Neural crest cell (in vitro differentiated cells): ENCODE measurements at regions not wholly inside any gene's neighbourhood (a gene's known extent, or its start where the extent isn't known, plus 50 kb on each side); places are given as distances from the start of the nearest gene placed in this dataset.

Experiments
- DNase-seq: peaks from one replicate; pipeline ENCODE4 v3.0.0; 2021; ENCODE audit warnings: low read depth, mixed read lengths, low spot score
- H3K27ac Mint-ChIP-seq: one replicate; pipeline ENCODE4 v1.8.0; 2021; ENCODE audit warnings: mild to moderate bottlenecking, mixed read lengths; ENCODE audit not compliant: unreplicated experiment
- H3K27me3 Mint-ChIP-seq: 2 replicates; pipeline ENCODE4 v1.8.0; 2021; ENCODE audit warnings: low read depth, mild to moderate bottlenecking, mixed read lengths
- H3K36me3 Mint-ChIP-seq: 2 replicates; pipeline ENCODE4 v1.8.0; 2021; ENCODE audit warnings: low read depth, mild to moderate bottlenecking, mixed read lengths
- H3K4me1 Mint-ChIP-seq: 2 replicates; pipeline ENCODE4 v1.8.0; 2021; ENCODE audit warnings: mixed read lengths
- H3K4me3 Mint-ChIP-seq: one replicate; pipeline ENCODE4 v1.8.0; 2021; ENCODE audit warnings: mild to moderate bottlenecking, mixed read lengths
- H3K9me3 Mint-ChIP-seq: 2 replicates; pipeline ENCODE4 v1.8.0; 2021; ENCODE audit warnings: mixed read lengths
- TF ChIP-seq, protein P1 (sequence below): fragments of 200-600 bp; sonication (generic); conservative IDR thresholded peaks from 2 replicates; pipeline ENCODE4 v1.5.0; 2021; ENCODE audit warnings: antibody characterized with exemption, mild to moderate bottlenecking

DNA sequence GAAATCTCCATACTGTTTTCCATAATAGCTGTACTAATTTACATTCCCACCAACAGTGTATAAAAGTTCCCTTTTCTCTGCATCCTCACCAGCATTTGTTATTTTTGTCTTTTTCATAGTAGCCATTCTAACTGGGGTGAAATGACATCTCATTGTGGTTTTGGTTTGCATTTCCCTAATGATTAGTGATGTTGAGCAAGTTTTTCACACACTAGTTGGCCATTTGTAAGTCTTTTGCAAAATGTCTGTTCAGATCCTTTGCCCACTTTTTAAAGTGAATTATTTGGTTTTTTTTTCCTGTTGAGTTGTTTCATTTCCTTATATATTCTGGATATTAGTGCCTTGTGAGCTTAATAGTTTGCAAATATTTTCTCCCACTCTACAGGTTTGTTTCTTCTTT, 101.0 kb upstream of the NFE2L3 start:
- Mint-ChIP-seq H3K4me3 (no peak overlapping the region), H3K36me3 (no peaks in the 10 kb centered on the region), H3K4me1 (peaks cover 5% of the 10 kb centered on the region), H3K27ac (no peak overlapping the region), H3K9me3 (peaks cover 9% of the 10 kb centered on the region), H3K27me3 (no peaks in the 10 kb centered on the region)
- TF ChIP-seq, protein P1, sequence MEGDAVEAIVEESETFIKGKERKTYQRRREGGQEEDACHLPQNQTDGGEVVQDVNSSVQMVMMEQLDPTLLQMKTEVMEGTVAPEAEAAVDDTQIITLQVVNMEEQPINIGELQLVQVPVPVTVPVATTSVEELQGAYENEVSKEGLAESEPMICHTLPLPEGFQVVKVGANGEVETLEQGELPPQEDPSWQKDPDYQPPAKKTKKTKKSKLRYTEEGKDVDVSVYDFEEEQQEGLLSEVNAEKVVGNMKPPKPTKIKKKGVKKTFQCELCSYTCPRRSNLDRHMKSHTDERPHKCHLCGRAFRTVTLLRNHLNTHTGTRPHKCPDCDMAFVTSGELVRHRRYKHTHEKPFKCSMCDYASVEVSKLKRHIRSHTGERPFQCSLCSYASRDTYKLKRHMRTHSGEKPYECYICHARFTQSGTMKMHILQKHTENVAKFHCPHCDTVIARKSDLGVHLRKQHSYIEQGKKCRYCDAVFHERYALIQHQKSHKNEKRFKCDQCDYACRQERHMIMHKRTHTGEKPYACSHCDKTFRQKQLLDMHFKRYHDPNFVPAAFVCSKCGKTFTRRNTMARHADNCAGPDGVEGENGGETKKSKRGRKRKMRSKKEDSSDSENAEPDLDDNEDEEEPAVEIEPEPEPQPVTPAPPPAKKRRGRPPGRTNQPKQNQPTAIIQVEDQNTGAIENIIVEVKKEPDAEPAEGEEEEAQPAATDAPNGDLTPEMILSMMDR = no peak
- DNase-seq = no peak

DNA sequence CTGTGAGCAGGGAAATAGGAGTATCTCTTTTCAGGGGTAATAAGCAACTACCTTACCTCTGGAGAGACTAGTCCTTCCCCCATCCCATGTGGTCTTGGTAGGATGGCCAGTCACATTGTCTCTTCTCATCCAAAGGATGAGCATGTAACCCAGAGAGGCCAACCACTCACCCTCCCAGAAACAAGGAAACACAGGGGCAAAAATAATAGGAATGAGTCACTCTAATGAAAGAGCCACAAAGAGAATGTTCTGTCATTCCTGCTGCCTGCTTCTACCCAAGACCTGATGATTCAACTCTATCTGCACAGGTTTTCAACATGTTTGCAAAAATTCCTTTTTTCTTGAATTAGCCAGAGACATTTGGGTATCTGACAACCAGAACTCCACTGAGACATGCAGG, 99.3 kb upstream of the NFE2L3 start:
- Mint-ChIP-seq H3K4me3 (no peak overlapping the region), H3K36me3 (no peaks in the 10 kb centered on the region), H3K9me3 (peaks cover 9% of the 10 kb centered on the region), H3K27me3 (no peaks in the 10 kb centered on the region), H3K4me1 (peaks cover 5% of the 10 kb centered on the region), H3K27ac (no peak overlapping the region)
- DNase-seq = no peak
- TF ChIP-seq, protein P1 = no peak

DNA sequence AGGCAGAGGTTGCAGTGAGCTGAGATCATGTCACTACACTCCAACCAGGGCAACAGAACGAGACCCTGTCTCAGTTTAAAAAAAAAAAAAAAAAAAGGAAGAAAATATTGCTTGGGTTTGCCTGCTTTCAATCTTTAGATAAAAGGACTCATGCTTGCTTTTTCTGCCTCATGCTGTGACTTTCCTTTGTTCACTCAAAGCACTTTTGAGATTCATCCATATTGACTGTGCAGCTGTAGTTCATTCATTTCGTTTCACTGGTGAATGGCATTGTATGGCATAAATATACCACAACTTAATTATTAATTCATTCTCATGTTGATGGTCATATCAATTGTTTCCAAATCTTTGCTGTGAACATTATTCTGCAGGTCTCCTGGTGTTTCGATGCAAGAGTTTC, 97.6 kb upstream of the NFE2L3 start:
- TF ChIP-seq, protein P1 = no peak
- H3K4me3 Mint-ChIP-seq = no peak overlapping the region

DNA sequence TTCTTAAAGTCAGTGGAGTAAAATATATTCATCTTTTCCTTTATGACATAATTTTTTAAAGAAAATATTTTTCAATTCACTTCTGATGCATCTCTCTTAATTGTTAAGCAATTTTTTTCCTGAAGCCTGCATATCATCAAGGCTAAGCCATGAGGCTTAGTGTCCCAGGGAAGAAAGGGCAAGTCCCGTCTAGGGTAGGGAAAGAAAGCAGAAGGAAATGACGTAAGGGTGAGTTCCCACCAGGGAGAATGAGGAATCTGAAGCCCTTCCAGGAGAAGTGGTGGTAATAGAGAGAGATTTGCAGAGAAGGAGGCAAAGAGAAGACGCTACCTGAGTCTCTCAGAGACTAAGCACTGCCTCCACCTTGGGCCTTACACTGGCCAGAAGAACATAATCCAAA, 96.8 kb upstream of the NFE2L3 start:
- Mint-ChIP-seq H3K36me3 (no peaks in the 10 kb centered on the region), H3K9me3 (peaks cover 9% of the 10 kb centered on the region), H3K4me1 (peaks cover 5% of the 10 kb centered on the region), H3K27ac (no peak overlapping the region), H3K27me3 (no peaks in the 10 kb centered on the region), H3K4me3 (no peak overlapping the region)
- TF ChIP-seq, protein P1 = no peak
- no peak for DNase-seq

More for the DNA sequence above, 97.6 kb upstream of the NFE2L3 start:
- Mint-ChIP-seq H3K36me3 (no peaks in the 10 kb centered on the region), H3K27me3 (no peaks in the 10 kb centered on the region), H3K4me1 (peaks cover 5% of the 10 kb centered on the region), H3K9me3 (peaks cover 9% of the 10 kb centered on the region), H3K27ac (no peak overlapping the region)
- DNase-seq = no peak

DNA sequence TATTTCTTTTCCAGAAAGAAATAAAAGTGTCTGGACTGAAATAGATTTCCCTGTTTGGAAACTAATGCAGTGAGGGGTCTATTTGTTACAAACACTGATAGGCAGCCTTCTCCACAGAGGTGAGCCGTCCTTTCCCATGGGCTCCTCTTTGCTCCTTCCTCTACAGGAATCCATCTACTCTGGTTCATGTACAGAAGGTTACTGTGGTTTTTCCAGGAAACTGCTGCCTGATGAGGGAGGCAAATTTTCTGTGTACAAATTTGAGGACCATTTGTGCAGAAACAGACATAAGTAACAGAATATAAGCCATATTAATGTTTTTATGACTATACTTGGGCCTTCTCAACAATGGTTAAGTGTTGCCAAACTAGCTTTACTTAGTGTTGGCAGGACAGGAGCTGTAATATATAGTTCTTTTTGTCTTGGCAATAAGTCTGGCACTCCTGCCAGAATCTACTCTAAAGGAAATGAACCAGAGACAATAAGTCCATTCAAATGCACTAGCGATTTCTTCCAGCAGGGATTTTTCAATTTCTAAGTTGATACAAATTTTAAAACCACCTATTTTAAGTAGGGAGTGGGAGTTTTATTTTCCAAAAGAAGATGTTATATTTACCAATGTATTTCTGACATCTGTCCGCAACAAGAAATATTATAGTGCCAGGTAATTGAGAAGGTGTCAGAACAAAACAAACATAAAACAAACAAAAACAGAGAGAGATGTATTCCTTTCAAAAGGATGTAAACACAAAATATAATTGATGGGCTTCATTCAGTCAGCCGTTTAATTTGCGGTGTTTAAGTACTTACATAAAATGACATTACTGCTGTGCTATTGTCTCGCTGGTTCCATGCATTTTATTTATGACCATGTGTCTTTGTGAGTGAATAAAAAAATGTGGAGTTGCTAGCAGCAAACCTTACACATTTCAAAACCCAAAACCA, 91.0 kb upstream of the NFE2L3 start:
- Mint-ChIP-seq H3K27ac (no peak overlapping the region), H3K9me3 (no peaks in the 10 kb centered on the region), H3K4me1 (peaks cover 5% of the 10 kb centered on the region), H3K27me3 (peaks cover 4% of the 10 kb centered on the region), H3K36me3 (no peaks in the 10 kb centered on the region), H3K4me3 (no peak overlapping the region)
- no peak for DNase-seq
- TF ChIP-seq, protein P1 = no peak
